GM21576 (cell line): ENCODE measurements at regions not wholly inside any gene's neighbourhood (a gene's known extent, or its start where the extent isn't known, plus 50 kb on each side); places are given as distances from the start of the nearest gene placed in this dataset.
"Not testable (repeated sequence)": the region's sequence is repeated elsewhere in the genome, so short reads cannot be mapped to it uniquely, and the experiment has no call there.

Source experiments
- ATAC-seq: cut with Tn5 transposase; IDR thresholded peaks from one replicate; pipeline ENCODE4 v1.9.1; 2021; ENCODE audit warnings: mild to moderate bottlenecking, moderate library complexity; ENCODE audit not compliant: unreplicated experiment

DNA sequence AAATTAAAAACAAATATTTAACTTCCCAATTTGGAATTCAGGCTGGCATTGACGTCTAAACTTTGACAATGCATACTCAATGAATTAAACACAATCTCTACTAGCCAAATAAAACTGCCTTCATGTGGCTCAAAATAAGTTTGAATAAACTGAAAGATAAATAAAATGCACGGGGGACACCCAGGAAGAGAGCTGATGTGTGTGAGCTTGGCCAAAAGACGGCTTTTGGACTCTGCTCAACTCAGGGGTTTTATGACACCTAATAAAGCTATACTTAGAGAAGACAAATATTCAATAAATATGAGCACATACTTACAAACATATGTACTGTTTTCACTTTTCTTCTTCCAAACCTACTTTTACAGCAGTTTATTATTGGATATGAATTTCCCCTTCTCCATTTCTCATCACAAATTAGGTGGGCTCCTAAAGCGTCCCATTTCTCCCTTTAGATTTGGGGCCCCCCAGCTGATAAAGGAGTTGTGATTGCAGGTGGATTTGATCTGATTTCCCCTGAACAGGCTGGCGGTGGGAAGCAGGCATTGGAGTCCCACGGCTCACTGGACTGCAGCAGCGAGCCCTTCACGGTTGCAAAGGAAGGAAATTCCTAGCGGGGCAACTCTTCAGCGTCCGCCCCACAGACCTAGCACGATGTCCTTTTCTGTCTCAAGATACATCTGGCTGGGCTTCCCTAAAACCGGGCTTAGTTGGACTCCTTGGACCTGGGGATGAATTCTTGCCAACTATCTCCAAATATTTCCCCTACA lies 79.6 kb downstream of the INSIG1 start:
- no peak for ATAC-seq

DNA sequence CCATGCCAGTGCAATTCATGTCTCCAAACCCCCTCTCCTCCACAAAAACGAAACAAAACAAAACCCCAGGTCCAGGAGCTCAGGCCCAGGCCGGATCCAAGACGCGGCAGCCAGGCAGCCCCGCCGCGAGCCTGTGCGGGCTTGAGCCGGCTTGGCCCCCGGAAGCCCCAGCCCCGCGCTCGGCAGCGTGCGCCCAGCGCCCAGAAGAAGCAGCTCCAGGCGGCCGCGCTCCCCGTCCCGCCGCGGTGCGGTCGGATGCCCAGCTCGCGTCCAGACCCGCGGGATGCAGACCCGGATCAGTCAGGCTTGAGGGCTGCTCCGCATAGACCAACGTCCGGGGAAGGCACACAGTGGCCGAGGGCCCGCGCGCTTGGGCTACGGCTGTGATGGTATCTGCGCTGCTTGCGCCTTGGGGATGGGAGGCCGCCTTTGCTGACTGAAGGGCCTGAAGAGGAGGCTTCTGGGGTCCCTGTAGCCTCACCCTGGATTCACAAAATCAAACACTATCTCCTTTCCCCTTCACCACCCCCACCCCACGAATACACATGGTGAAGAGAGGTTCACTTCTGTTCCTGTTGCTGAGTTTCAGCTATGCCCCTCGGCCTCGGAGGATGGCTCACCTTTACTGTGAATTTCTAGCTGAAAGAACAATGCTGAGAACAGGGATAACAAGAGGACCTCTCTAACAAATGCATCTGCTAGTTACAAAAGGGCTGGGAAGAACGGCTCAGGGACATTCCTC lies 79.9 kb upstream of the EN2 start:
- no peak for ATAC-seq

- ATAC-seq: no peak
Measured at GRCh38 chr7:155378580-155378934, 79.4 kb upstream of the EN2 start.

- no peak for ATAC-seq
Measured at GRCh38 chr7:155378959-155379871, 78.7 kb upstream of the EN2 start.

DNA sequence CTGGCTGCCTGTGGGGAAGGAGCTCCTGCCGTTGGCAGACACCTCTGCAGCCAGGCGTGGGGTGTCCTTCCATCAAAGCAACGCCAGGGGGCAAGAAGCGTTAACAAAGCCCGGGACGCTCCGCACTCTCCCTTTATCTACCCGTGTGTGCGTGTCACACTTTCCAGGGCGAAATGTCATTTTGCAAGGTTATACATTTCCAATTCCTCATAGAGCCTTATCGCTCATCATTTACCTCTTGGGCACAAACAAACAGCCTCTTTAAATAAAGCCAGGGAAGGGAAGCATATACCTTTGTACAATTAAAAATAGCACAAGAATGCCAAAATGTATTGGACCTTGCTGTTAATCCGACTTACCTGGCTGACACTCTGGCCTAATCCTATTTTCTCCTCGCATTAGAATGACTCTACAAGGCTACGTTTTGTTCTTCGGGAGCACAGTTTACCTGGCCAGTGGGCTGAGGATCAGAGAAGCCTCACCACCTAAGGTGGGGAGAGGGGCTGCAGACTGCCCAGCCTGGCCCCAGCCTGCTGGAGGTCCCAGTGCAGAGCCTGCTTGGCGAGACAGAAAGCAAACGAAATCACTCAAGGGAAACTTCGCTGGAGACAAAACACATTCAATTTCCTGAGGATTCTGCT lies 77.6 kb upstream of the EN2 start:
- ATAC-seq: peak; percentile 71

GRCh38 chr7:155380976-155381851 lies 76.7 kb upstream of the EN2 start:
- no peak for ATAC-seq

- no peak for ATAC-seq
Measured at GRCh38 chr7:155381852-155382801, 75.8 kb upstream of the EN2 start.

- ATAC-seq: no peak
Measured at GRCh38 chr7:155382802-155383171, 75.1 kb upstream of the EN2 start.

DNA sequence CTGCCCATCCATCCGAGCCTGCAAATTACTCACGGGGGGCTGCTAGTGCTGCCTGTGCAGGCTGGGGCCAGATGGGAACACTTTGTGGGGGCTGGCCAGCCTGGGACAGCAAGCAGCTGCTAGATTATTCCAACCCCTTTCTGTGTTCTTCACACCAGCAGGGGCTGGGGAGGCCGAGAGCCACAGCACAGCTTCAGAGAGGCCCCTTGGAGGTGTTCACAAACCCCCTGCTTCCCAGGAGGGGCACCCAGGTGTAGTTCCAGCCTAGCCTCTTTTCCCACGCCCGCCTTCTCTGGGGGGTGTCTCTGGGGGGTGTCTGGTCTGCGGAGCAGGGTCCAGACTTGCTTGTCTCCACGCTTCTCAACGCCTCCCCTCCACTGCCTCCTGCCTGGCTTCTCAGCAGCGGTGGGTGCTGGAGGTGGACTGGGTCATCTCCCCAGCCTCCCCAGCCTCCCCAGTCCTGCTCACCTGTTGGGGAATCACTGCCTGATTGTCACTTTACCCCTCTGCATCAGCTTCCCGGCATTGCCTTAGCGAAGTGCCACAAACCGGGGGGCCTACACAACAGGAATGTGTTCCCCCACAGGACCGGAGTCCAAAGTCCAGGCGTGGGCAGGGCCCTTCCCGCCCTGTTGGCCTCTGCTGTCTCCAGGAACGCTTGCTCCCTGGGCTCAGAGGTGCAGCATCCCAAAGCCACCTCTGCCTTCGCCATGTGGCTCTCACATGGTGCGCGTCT lies 74.0 kb upstream of the EN2 start:
- no peak for ATAC-seq

GRCh38 chr7:155384751-155385150 lies 73.2 kb upstream of the EN2 start:
- ATAC-seq: no peak

GRCh38 chr7:155385182-155385581 lies 72.7 kb upstream of the EN2 start:
- ATAC-seq: not testable (repeated sequence)

- ATAC-seq: no peak
Measured at GRCh38 chr7:155386608-155387007, 71.3 kb upstream of the EN2 start.

DNA sequence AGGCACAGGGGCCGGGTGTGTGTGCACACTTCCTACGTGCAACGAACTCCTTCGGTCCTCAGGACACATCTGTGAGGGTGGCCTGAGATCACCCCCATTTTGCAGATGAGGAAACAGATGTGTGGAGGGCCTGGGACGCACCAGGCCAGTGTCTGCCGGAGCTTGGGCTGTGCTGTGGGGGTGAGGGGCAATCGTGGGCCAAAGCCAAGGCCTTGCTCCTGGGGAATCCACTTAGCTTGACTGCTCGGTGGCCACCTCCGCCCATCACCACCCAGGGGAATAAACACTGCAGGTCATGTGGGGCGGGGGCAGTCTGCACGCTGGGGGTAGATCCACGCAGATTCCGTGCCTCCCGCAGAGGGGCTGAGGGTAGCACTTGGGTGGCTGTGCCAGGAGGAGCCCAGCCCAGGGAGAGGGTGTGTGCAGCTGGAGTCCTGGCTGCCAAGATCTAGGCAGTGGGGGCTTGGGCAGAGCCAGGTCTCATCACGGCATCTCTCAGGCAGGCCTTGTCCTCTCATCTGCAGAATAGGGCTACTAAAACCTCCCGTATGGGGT lies 70.8 kb upstream of the EN2 start:
- ATAC-seq: no peak

DNA sequence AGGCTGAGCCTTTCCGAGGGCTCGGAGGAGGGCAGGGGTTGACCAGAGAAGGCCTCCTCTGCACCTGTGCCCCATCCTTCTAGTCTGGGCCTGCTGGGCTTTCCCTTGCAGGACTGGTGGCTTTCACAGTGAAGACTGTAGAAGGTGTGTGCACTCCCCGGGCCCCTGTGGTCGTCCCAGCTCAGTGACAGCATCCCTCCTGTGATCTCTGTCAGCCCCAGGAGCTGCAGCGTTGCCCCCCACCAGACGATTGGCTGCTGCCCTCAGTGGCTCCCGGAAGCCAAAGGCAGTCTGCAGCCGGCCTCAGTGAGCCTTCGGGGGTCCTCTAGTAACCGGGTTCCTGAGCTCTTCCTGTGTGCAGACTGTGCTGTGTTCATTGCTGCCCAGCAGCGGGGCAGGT lies 69.4 kb upstream of the EN2 start:
- no peak for ATAC-seq

GRCh38 chr7:155391414-155391813 lies 66.5 kb upstream of the EN2 start:
- no peak for ATAC-seq

DNA sequence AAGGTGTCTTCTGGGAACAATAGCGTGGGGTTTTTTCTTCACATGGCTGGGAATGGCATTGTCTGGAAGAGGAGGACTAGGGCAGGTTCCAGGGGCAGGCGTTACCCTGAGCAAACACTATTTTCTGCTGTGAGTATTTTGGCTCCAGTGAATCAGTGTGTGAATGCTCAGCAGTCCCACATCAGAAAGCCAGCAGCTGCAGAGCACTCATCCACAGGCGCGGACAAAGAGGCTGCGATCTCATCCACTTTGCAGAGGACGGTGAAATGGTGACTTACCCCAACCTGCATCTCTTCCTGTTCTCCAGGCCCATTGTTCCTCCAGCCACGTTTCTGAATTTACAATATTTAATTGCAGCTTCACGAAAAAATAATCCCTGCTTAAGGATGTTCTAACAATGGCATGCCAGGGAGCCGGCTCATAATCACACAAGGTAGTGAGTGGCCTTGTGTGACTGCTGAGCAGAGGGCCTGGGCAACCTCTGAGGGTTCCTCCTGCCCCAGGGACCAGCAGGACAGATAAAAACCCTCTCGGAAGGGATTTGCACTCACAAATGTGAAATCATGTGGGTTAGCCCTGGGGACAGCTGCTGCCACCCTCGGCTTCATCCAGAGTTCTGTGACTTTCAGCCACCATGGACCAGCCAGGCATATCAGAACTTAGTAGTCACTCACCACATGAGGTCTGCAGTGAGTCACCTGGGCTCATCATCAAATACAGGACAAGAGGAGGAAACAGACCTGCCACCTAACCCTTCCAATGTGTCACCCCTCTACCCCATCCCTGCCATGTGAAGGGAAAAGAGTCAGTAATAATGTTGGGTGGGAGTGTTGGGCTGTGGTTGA lies 65.0 kb upstream of the EN2 start:
- ATAC-seq: no peak

GRCh38 chr7:155394413-155394812 lies 63.5 kb upstream of the EN2 start:
- ATAC-seq: no peak
